Upper lobe of left lung (tissue), 6 donors: ENCODE measurements at regions not wholly inside any gene's neighbourhood (a gene's known extent, or its start where the extent isn't known, plus 50 kb on each side); places are given as distances from the start of the nearest gene placed in this dataset.

Experiments used
- ATAC-seq, 2 donors: fragments of 200-7000 bp; cut with Tn5 transposase; one replicate each; pipeline ENCODE4 v1.9.1; 2022; ENCODE audit warnings: mild to moderate bottlenecking in 2 of 2, moderate library complexity in 2 of 2; ENCODE audit not compliant: low FRiP score in 2 of 2
- DNase-seq, 2 donors: peaks; one replicate each; pipeline ENCODE4 v3.0.0-alpha.2; 2019 to 2020
- H3K27ac ChIP-seq, 4 donors: fragments of 200-600 bp; sonication (generic); one replicate each; pipeline ENCODE4 v1.5.1; 2016 to 2019
- H3K27me3 ChIP-seq, 4 donors: fragments of 200-600 bp; sonication (generic); one replicate each; pipeline ENCODE4 v1.5.1; 2017 to 2019
- H3K36me3 ChIP-seq, 4 donors: fragments of 200-600 bp; sonication (generic); one replicate each; pipeline ENCODE4 v1.5.1; 2016 to 2019
- H3K4me1 ChIP-seq, 4 donors: fragments of 200-600 bp; sonication (generic); one replicate each; pipeline ENCODE4 v1.5.1; 2018 to 2019
- H3K4me3 ChIP-seq, 4 donors: fragments of 200-600 bp; sonication (generic); one replicate each; pipeline ENCODE4 v1.5.1; 2017 to 2019; ENCODE audit warnings: mild to moderate bottlenecking in 2 of 4, moderate library complexity in 1 of 4
- H3K9me3 ChIP-seq, 4 donors: fragments of 200-600 bp; sonication (generic); one replicate each; pipeline ENCODE4 v1.5.1; 2018 to 2019
- EP300 ChIP-seq, 4 donors: sonication (generic); formaldehyde crosslinking; IDR thresholded peaks; one replicate each; pipeline ENCODE4 v1.5.1; 2017; ENCODE audit warnings: antibody characterized with exemption in 4 of 4, control low read depth in 2 of 4
- POLR2A ChIP-seq, 4 donors: fragments of 450-650 bp; IDR thresholded peaks; one replicate each; pipeline ENCODE4 v1.5.1; 2016 to 2017; ENCODE audit warnings: antibody characterized with exemption in 4 of 4, mild to moderate bottlenecking in 2 of 4
- POLR2AphosphoS5 ChIP-seq, 2 donors: sonication (generic); formaldehyde crosslinking; IDR thresholded peaks; one replicate each; pipeline ENCODE4 v1.5.1; 2017; ENCODE audit warnings: antibody characterized with exemption in 2 of 2
- WGBS, 2 donors: methylation state at CpG; one replicate each; pipeline ENCODE4 v1.1.5; 2017 to 2018; 5-methylcytosine and 5-hydroxymethylcytosine counted together
- TF ChIP-seq, protein P1 (sequence below), 6 experiments: fragments of 450-650 bp in 4 of 6; fragments of 200-600 bp in 2 of 6; sonication (generic) in 2 of 6; IDR thresholded peaks; one replicate each; pipeline ENCODE4 v1.5.1; 2016 to 2019; ENCODE audit warnings: antibody characterized with exemption in 6 of 6
- donor health status: DM: no; HTN: no; CAD: no; lungs with moderate emphysema.
- donor health status: DM: no; HTN: yes; CAD: no; lungs with severe emphysema.

DNA sequence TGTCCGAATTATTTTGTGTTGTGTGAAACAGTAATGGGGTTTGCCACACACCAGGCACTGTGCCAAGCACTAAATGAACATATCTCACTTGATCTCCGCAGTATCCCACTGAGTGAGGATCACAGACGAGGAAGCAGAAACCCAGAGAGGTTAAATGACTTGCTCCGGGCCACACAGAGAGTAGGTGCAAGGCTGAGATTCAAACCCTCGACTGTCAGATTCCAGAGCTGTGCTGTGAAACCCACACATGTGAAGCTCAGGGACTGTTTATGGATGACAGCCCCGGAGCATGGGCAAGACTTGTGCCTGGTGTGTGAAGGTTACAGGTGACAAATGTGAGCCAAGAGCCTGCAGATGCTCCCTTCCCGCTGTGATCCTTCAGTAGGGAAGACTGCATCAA lies 87.8 kb upstream of the SIRPA start:
- H3K4me3 ChIP-seq, result no peak overlapping the region
- DNase-seq (no peak), ATAC-seq (no peak)
- WGBS, 2 donors, result 72 to 84% methylated on average over 6 to 7 of the region's 7 CpGs
- no peaks in the 10 kb centered on the region for H3K36me3 ChIP-seq
- no peak overlapping the region for H3K27ac ChIP-seq
- H3K4me1 ChIP-seq, result peaks cover 32 to 49% (median 39%) of the 10 kb centered on the region in 4 donors
- TF ChIP-seq EP300 (IDR thresholded peaks at IDR 0.05) (no peak), POLR2A (IDR thresholded peaks at IDR 0.05) (no peak), POLR2AphosphoS5 (IDR thresholded peaks at IDR 0.05) (no peak)
- TF ChIP-seq, protein P1, sequence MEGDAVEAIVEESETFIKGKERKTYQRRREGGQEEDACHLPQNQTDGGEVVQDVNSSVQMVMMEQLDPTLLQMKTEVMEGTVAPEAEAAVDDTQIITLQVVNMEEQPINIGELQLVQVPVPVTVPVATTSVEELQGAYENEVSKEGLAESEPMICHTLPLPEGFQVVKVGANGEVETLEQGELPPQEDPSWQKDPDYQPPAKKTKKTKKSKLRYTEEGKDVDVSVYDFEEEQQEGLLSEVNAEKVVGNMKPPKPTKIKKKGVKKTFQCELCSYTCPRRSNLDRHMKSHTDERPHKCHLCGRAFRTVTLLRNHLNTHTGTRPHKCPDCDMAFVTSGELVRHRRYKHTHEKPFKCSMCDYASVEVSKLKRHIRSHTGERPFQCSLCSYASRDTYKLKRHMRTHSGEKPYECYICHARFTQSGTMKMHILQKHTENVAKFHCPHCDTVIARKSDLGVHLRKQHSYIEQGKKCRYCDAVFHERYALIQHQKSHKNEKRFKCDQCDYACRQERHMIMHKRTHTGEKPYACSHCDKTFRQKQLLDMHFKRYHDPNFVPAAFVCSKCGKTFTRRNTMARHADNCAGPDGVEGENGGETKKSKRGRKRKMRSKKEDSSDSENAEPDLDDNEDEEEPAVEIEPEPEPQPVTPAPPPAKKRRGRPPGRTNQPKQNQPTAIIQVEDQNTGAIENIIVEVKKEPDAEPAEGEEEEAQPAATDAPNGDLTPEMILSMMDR (IDR thresholded peaks at IDR 0.05), result no peak
- peaks cover 0 to 9% (median 0%) of the 10 kb centered on the region in 4 donors for H3K27me3 ChIP-seq
- no peaks in the 10 kb centered on the region for H3K9me3 ChIP-seq

DNA sequence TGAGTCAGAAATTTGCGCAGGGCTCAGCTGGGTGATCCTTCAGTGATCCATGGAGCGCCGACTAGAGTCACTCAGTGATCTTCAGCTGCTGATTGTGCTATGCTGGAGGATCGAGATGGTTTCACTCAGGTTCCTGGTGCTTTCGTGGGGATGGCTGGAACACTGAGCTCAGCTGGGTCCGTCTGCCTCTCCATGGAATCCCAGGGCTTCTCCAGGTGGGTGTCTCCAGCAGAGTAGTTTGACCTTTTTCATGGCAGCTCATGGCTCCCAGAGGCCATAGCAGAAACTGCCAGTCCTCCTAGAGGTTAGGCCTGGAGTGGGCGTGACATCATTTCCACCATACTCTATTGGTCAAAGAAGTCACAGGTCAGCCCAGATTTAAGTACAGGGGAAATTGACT lies 88.8 kb upstream of the SIRPA start:
- no peaks in the 10 kb centered on the region for H3K9me3 ChIP-seq
- DNase-seq (no peak), ATAC-seq (no peak)
- H3K27ac ChIP-seq, result peak overlapping the region in 1 of 4 donors; percentile 8
- no peak overlapping the region for H3K4me3 ChIP-seq
- TF ChIP-seq POLR2AphosphoS5 (IDR thresholded peaks at IDR 0.05) (no peak), POLR2A (IDR thresholded peaks at IDR 0.05) (no peak), EP300 (IDR thresholded peaks at IDR 0.05) (no peak)
- TF ChIP-seq, protein P1 (IDR thresholded peaks at IDR 0.05), result no peak
- H3K36me3 ChIP-seq, result no peaks in the 10 kb centered on the region
- peaks cover 26 to 49% (median 37%) of the 10 kb centered on the region in 4 donors for H3K4me1 ChIP-seq
- WGBS, 2 donors, result 92 to 100% methylated on average over 5 to 7 of the region's 7 CpGs
- peaks cover 0 to 13% (median 0%) of the 10 kb centered on the region in 4 donors for H3K27me3 ChIP-seq

DNA sequence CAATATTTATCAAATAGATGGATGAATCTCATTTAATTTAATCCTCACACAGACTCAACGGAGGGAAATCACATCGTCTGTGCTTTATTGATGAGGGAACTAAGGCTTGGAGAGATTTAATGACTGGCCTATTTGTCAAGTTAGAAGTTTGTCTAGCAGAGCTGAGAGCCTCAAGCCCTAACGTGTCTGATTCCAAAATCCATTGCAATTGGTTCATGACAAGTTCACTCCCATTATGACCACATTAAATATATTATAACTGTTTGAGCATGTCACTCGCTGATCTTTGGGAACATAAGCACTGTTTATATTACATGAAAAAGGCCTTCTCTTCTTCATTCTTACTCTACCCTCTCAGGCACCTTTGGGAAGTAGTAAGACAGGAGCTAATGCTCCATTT lies 89.4 kb upstream of the SIRPA start:
- TF ChIP-seq POLR2AphosphoS5 (IDR thresholded peaks at IDR 0.05) (no peak), POLR2A (IDR thresholded peaks at IDR 0.05) (no peak)
- no peaks in the 10 kb centered on the region for H3K9me3 ChIP-seq
- H3K4me3 ChIP-seq, result no peak overlapping the region
- H3K27ac ChIP-seq, result peak overlapping the region in 2 of 4 donors; percentile 65 to 89
- no peaks in the 10 kb centered on the region for H3K36me3 ChIP-seq
- peaks cover 21 to 42% (median 32%) of the 10 kb centered on the region in 4 donors for H3K4me1 ChIP-seq
- H3K27me3 ChIP-seq, result peaks cover 0 to 13% (median 0%) of the 10 kb centered on the region in 4 donors
- 84 to 85% methylated on average over 4 of the region's 4 CpGs for WGBS, 2 donors
- ATAC-seq (no peak), DNase-seq (no peak)

DNA sequence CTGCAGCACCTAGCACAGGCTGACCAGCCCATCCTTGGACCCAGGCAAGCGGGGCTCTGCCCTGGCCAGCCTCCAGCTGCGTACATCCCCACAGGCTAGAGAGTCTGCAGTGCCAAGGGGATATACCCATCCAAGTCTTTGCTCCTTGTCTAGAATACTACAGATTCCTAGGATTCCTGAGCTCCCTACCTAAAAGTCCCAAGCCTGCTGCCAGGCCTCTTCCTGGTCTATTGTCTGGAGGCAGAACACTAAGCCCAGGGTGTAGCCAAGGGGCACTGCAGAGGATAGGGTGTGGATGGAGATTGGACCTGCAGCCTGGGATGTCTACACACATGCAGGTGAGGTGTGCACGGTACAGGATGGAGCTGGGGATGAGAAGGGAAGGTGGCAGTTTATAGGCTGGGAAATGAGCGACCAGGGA lies 90.0 kb upstream of the SIRPA start:
- peaks cover 0 to 13% (median 0%) of the 10 kb centered on the region in 4 donors for H3K27me3 ChIP-seq
- peaks cover 18 to 36% (median 27%) of the 10 kb centered on the region in 4 donors for H3K4me1 ChIP-seq
- H3K4me3 ChIP-seq, result no peak overlapping the region
- H3K9me3 ChIP-seq, result no peaks in the 10 kb centered on the region
- DNase-seq (no peak), ATAC-seq (no peak)
- 82 to 90% methylated on average over 3 to 4 of the region's 4 CpGs for WGBS, 2 donors
- no peaks in the 10 kb centered on the region for H3K36me3 ChIP-seq
- H3K27ac ChIP-seq, result peak overlapping the region; percentile 20 to 89 (median 74)
- no peak for TF ChIP-seq POLR2A (IDR thresholded peaks at IDR 0.05)
- TF ChIP-seq, protein P1 (IDR thresholded peaks at IDR 0.05), result no peak
- TF ChIP-seq POLR2AphosphoS5 (IDR thresholded peaks at IDR 0.05), result no peak
- TF ChIP-seq EP300 (IDR thresholded peaks at IDR 0.05), result no peak

DNA sequence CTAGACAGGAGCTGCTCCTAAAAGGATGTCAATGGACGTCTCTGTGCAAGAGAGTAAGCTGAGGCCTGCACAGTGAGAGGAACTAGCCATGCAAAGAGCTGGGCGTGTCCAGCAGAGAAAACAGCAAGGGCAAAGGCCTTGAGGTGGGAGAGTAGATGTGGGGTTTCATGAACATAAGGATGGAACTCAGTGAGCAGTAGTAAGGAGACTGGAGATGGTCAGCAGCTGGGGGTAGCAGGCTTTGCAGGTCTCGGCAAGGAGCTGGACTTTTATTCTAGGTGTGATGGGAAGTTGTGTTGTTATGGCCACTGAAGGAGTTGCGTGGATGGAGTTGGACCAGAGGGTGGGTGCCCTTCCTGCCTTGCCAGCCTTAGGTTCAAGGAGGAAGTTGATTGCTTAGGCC lies 90.7 kb upstream of the SIRPA start:
- no peak for DNase-seq
- H3K36me3 ChIP-seq, result no peaks in the 10 kb centered on the region
- H3K4me3 ChIP-seq, result no peak overlapping the region
- H3K27me3 ChIP-seq, result peaks cover 0 to 13% (median 0%) of the 10 kb centered on the region in 4 donors
- H3K9me3 ChIP-seq, result no peaks in the 10 kb centered on the region
- peaks cover 18 to 33% (median 26%) of the 10 kb centered on the region in 4 donors for H3K4me1 ChIP-seq
- no peak for TF ChIP-seq POLR2AphosphoS5 (IDR thresholded peaks at IDR 0.05)
- TF ChIP-seq POLR2A (IDR thresholded peaks at IDR 0.05), result no peak
- TF ChIP-seq, protein P1 (IDR thresholded peaks at IDR 0.05), result no peak
- TF ChIP-seq EP300 (IDR thresholded peaks at IDR 0.05), result no peak
- 70 to 88% methylated on average over 4 of the region's 4 CpGs for WGBS, 2 donors
- H3K27ac ChIP-seq, result peak overlapping the region; percentile 20 to 89 (median 74)
- ATAC-seq, result no peak
